ENCODE measurements at regions not wholly inside any gene's neighbourhood (a gene's known extent, or its start where the extent isn't known, plus 50 kb on each side); places are given as distances from the start of the nearest gene placed in this dataset.

GRCh38 chr18:39693359-39693758 is 2127.8 kb upstream of the CELF4 start:
- DNase-seq (ENCODE audit: low read depth in 2 of 2), result no peak

GRCh38 chr18:39692367-39693015 is 2126.9 kb upstream of the CELF4 start:
- DNase-seq (ENCODE audit: low read depth in 2 of 2), result no peak

GRCh38 chr18:39685303-39685902 is 2119.8 kb upstream of the CELF4 start:
- no peak for DNase-seq (ENCODE audit: low read depth in 2 of 2)

GRCh38 chr18:39681061-39681460 is 2115.5 kb upstream of the CELF4 start:
- no peak for DNase-seq (ENCODE audit: low read depth in 2 of 2)

GRCh38 chr18:39675906-39676305 is 2110.3 kb upstream of the CELF4 start:
- no peak for DNase-seq (ENCODE audit: low read depth in 2 of 2)

- DNase-seq (ENCODE audit: low read depth in 2 of 2), result no peak
These were observed 2109.8 kb upstream of the CELF4 start for GRCh38 chr18:39675368-39675767.

- no peak for DNase-seq (ENCODE audit: low read depth in 2 of 2)
These were observed 2106.6 kb upstream of the CELF4 start for GRCh38 chr18:39672171-39672570.

GRCh38 chr18:39667905-39668304 is 2102.3 kb upstream of the CELF4 start:
- DNase-seq (ENCODE audit: low read depth in 2 of 2), result no peak

- DNase-seq (ENCODE audit: low read depth in 2 of 2), result no peak
These were observed 2100.9 kb upstream of the CELF4 start for GRCh38 chr18:39666541-39666940.

- no peak for DNase-seq (ENCODE audit: low read depth in 2 of 2)
These were observed 2096.3 kb upstream of the CELF4 start for GRCh38 chr18:39661856-39662366.

GRCh38 chr18:39660141-39660540 is 2094.5 kb upstream of the CELF4 start:
- DNase-seq (ENCODE audit: low read depth in 2 of 2), result no peak

- no peak for DNase-seq (ENCODE audit: low read depth in 2 of 2)
These were observed 2089.7 kb upstream of the CELF4 start for GRCh38 chr18:39655341-39655740.

GRCh38 chr18:39653221-39653620 is 2087.6 kb upstream of the CELF4 start:
- no peak for DNase-seq (ENCODE audit: low read depth in 2 of 2)

- DNase-seq (ENCODE audit: low read depth in 2 of 2), result no peak
These were observed 2083.0 kb upstream of the CELF4 start for GRCh38 chr18:39648616-39649015.

- DNase-seq (ENCODE audit: low read depth in 2 of 2), result no peak
These were observed 2082.3 kb upstream of the CELF4 start for GRCh38 chr18:39647627-39648534.

GRCh38 chr18:39638224-39638623 is 2072.6 kb upstream of the CELF4 start:
- no peak for DNase-seq (ENCODE audit: low read depth in 2 of 2)

- DNase-seq (ENCODE audit: low read depth in 2 of 2), result no peak
These were observed 2071.3 kb upstream of the CELF4 start for GRCh38 chr18:39636931-39637330.

GRCh38 chr18:39635966-39636365 is 2070.4 kb upstream of the CELF4 start:
- no peak for DNase-seq (ENCODE audit: low read depth in 2 of 2)

- no peak for DNase-seq (ENCODE audit: low read depth in 2 of 2)
These were observed 2069.6 kb upstream of the CELF4 start for GRCh38 chr18:39635192-39635591.

- DNase-seq (ENCODE audit: low read depth in 2 of 2), result no peak
These were observed 2062.3 kb upstream of the CELF4 start for GRCh38 chr18:39627936-39628335.

- DNase-seq (ENCODE audit: low read depth in 2 of 2), result no peak
These were observed 2059.4 kb upstream of the CELF4 start for GRCh38 chr18:39624961-39625360.

GRCh38 chr18:39622431-39622830 is 2056.8 kb upstream of the CELF4 start:
- no peak for DNase-seq (ENCODE audit: low read depth in 2 of 2)

Measured in stimulated activated CD4-positive, alpha-beta T cell treated with anti-CD3 and anti-CD28 coated beads, Interleukin-1b, Interleukin-23, amount 100 ng/mL, for 4 hours (primary cell).